ENCODE measurements at regions not wholly inside any gene's neighbourhood (a gene's known extent, or its start where the extent isn't known, plus 50 kb on each side); places are given as distances from the start of the nearest gene placed in this dataset.

DNA sequence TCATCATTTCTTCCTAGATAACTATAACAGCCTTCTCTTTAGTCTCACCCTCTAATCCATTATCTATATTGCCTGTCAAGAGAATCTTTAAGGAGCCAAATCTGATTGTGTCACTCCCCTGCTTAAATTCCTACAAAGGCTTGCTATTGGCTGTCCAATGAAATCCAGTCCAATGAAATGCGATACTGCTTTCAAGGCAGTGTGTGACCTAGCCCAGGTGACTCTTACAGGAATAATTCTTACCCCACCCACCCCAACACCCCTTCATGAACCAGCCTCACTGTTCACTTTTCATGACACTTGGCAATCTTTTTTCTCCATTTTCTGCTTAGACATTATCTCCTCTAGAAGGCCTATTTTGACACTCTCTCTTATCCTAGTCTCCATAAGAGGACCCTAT is 163.3 kb upstream of the MARCKS start:
- DNase-seq (ENCODE audit: low read depth), result peak; percentile 65
- no peak overlapping the region for H3K4me3 ChIP-seq (ENCODE audit: low read depth, low read length)
- TF ChIP-seq, protein P1, sequence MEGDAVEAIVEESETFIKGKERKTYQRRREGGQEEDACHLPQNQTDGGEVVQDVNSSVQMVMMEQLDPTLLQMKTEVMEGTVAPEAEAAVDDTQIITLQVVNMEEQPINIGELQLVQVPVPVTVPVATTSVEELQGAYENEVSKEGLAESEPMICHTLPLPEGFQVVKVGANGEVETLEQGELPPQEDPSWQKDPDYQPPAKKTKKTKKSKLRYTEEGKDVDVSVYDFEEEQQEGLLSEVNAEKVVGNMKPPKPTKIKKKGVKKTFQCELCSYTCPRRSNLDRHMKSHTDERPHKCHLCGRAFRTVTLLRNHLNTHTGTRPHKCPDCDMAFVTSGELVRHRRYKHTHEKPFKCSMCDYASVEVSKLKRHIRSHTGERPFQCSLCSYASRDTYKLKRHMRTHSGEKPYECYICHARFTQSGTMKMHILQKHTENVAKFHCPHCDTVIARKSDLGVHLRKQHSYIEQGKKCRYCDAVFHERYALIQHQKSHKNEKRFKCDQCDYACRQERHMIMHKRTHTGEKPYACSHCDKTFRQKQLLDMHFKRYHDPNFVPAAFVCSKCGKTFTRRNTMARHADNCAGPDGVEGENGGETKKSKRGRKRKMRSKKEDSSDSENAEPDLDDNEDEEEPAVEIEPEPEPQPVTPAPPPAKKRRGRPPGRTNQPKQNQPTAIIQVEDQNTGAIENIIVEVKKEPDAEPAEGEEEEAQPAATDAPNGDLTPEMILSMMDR (IDR thresholded peaks at IDR 0.05; ENCODE audit: insufficient read depth, low read depth, low read length), result no peak

DNA sequence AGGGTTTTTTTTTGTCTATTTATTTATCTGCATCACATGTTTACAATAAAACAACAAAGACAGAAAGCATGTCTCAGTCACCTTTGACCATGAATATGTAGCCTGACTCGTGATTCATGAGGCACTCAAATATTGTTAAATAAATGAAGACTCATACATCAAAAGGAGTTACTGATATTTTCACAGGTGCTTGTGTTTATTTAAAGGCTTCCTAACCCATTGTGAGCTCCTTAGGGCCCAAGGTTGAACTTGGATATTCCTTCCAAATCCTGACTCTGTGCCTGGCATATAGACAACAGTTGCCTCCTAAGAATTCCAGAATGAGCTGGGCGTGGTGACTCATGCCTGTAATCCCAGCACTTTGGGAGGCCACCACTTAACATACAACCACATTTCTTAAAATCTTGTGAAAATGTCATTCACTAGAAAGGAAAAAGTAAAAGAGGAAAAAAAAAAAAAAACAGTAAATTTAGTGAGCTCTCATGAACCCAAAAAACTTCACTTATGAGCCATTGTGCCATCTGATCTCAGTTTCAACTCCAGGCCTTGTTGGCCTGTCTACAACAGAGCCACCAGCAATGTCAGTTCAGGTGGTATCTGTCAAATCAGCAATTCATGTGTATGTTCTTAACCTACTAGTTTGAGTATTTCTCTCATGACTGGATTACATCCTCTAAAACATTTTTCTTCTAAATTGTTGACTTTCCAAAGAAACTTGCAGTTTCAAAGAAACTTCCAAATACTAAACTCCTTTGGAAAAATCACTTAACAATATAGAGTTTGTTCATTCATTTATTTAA is 162.7 kb upstream of the MARCKS start:
- H3K4me3 ChIP-seq (ENCODE audit: low read depth, low read length), result no peak overlapping the region
- TF ChIP-seq, protein P1 (IDR thresholded peaks at IDR 0.05; ENCODE audit: insufficient read depth, low read depth, low read length), result no peak
- peak; percentile 52 for DNase-seq (ENCODE audit: low read depth)

DNA sequence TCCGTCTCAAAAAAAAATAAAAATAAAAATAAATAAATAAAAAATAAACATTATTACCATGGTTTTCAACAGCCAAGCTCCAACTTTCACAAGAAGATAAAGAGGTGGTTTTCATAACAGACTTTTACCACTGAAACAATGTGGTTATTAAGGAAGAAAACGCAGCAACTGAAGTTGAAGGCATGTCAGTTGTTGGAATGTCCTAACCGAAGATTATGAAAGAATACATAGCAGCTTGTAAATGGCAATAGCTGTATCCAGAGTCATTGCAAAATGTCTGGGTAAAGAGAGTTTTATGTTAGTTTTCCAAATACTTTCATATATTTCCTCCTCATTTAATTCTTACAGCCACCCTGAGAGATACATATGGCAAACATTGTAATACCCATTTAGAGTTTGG is 161.6 kb upstream of the MARCKS start:
- TF ChIP-seq, protein P1 (IDR thresholded peaks at IDR 0.05; ENCODE audit: insufficient read depth, low read depth, low read length), result no peak
- H3K4me3 ChIP-seq (ENCODE audit: low read depth, low read length), result no peak overlapping the region
- peak; percentile 97 for DNase-seq (ENCODE audit: low read depth)

DNA sequence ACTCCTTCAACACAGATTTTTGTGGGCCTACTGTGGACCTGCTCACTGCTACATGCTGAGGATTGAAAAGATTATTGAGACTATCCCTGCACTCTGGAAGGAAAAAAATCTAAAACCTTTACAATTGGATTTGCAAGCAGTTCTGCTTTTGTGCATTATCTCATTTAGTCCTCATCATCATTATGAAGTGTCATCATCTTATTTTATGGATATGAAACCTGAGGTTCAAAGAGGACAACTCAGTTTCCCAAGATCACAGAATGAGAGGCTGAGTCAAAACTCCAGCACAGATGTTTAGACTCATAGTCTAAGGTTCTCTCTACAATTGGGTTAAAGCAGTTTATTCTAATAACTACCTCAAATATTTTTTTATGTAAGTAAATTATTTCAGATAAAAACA is 160.2 kb upstream of the MARCKS start:
- DNase-seq (ENCODE audit: low read depth), result peak; percentile 43
- TF ChIP-seq, protein P1 (IDR thresholded peaks at IDR 0.05; ENCODE audit: insufficient read depth, low read depth, low read length), result no peak
- H3K4me3 ChIP-seq (ENCODE audit: low read depth, low read length), result no peak overlapping the region

DNA sequence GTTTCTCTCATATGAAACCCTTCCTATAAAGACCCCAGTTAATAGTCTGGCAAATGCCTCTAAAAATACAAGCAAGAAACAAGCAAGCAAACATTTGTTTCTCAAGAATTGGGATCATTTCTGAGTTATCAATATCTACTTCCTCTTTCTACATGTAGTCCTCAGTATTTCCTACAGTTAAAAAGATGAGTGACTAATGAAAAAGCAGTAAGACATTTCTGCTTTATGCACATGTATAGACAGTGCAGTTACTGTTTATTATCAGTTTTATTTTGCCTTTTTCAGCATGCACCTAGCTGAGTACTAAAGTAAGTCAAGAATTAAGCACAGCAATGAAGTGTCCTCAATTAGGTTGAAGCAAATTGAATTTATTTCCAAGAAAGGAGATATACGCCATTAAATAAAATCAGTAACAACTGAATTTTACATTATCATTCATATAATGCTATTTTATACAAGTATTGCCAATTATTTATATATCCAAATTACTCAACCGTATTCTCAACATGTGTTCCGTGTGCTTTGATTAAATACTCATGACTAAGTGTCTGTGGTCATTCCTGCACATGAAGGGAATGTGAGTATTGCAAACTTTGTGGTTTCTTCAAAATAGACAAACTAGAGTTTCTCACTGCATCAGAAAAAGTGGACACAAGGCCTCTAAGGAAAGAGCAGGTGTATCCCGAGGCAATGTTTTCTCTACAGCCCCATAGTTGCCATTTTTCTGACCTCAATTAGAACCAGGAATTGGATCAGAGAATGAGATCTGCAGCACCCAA is 159.3 kb upstream of the MARCKS start:
- peak; percentile 95 for DNase-seq (ENCODE audit: low read depth)
- TF ChIP-seq, protein P1 (IDR thresholded peaks at IDR 0.05; ENCODE audit: insufficient read depth, low read depth, low read length), result no peak
- H3K4me3 ChIP-seq (ENCODE audit: low read depth, low read length), result no peak overlapping the region

DNA sequence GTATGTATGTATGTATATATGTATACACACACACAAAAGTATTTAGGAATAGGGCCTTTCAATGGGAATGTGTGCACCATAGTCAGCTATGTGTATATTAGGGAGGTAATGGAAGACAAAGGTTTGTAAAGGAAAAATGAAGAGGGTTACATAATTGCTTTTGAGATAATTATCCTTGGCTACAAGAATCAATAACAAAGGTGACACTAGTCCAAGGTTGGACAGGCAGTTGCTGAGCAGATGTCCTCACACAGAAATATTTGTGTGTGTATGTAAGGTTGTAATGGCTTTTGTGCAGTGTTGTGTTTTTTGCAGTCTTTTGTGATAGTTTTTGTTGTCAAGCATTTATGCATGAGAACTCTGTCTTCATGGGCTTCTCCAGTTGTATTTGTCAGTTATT is 157.9 kb upstream of the MARCKS start:
- TF ChIP-seq, protein P1 (IDR thresholded peaks at IDR 0.05; ENCODE audit: insufficient read depth, low read depth, low read length), result no peak
- H3K4me3 ChIP-seq (ENCODE audit: low read depth, low read length), result no peak overlapping the region
- DNase-seq (ENCODE audit: low read depth), result no peak

Data from fibroblast of villous mesenchyme (primary cell).